ENCODE measurements at regions not wholly inside any gene's neighbourhood (a gene's known extent, or its start where the extent isn't known, plus 50 kb on each side); places are given as distances from the start of the nearest gene placed in this dataset.
A peak's percentile ranks its signal among the peaks of the same experiment; 100 is the strongest.
"Not testable (repeated sequence)": the region's sequence is repeated elsewhere in the genome, so short reads cannot be mapped to it uniquely, and the experiment has no call there.

- no peaks in the 10 kb centered on the region for H3K4me1 ChIP-seq (ENCODE audit: low read depth)
- H3K4me3 ChIP-seq = no peak overlapping the region
- H3K36me3 ChIP-seq (ENCODE audit: low read depth) = no peaks in the 10 kb centered on the region
- intact Hi-C loops (cut with DNase I, micrococcal nuclease) = no loop called here
- no peak for DNase-seq
- TF ChIP-seq CTCF (IDR thresholded peaks at IDR 0.05) = no peak
- ATAC-seq = no peak
- no peaks in the 10 kb centered on the region for H3K9me3 ChIP-seq
Measured at GRCh38 chr2:126042089-126042488, 613.9 kb upstream of the GYPC start.

- DNase-seq = no peak
- no peaks in the 10 kb centered on the region for H3K4me1 ChIP-seq (ENCODE audit: low read depth)
- intact Hi-C loops (cut with DNase I, micrococcal nuclease) = no loop called here
- no peak for ATAC-seq
- no peak overlapping the region for H3K4me3 ChIP-seq
- no peak for TF ChIP-seq CTCF (IDR thresholded peaks at IDR 0.05)
- H3K36me3 ChIP-seq (ENCODE audit: low read depth) = no peaks in the 10 kb centered on the region
- peaks cover 6% of the 10 kb centered on the region for H3K9me3 ChIP-seq
Measured at GRCh38 chr2:126048719-126049118, 607.2 kb upstream of the GYPC start.

- TF ChIP-seq CTCF (IDR thresholded peaks at IDR 0.05) = no peak
- DNase-seq (peak in 1 of 3 donors; percentile 26), ATAC-seq (peak; percentile 66)
- intact Hi-C loops (cut with DNase I, micrococcal nuclease) = no loop called here
- no peaks in the 10 kb centered on the region for H3K36me3 ChIP-seq (ENCODE audit: low read depth)
- H3K4me1 ChIP-seq (ENCODE audit: low read depth) = no peaks in the 10 kb centered on the region
- H3K4me3 ChIP-seq = no peak overlapping the region
- H3K9me3 ChIP-seq = peaks cover 10% of the 10 kb centered on the region
Measured at GRCh38 chr2:126049461-126049860, 606.5 kb upstream of the GYPC start.

GRCh38 chr2:126050991-126051736 lies 604.8 kb upstream of the GYPC start:
- no peaks in the 10 kb centered on the region for H3K4me1 ChIP-seq (ENCODE audit: low read depth)
- DNase-seq = no peak
- intact Hi-C loops (cut with DNase I, micrococcal nuclease) = no loop called here
- H3K36me3 ChIP-seq (ENCODE audit: low read depth) = no peaks in the 10 kb centered on the region
- TF ChIP-seq CTCF (IDR thresholded peaks at IDR 0.05) = no peak
- H3K4me3 ChIP-seq = no peak overlapping the region
- peaks cover 10% of the 10 kb centered on the region for H3K9me3 ChIP-seq
- ATAC-seq = no peak

GRCh38 chr2:126051737-126052240 lies 604.2 kb upstream of the GYPC start:
- H3K4me1 ChIP-seq (ENCODE audit: low read depth); intact Hi-C loops (cut with DNase I, micrococcal nuclease); H3K36me3 ChIP-seq (ENCODE audit: low read depth); DNase-seq; H3K4me3 ChIP-seq; ATAC-seq: not testable (repeated sequence)
- peaks cover 10% of the 10 kb centered on the region for H3K9me3 ChIP-seq

- Histone ChIP-seq H3K4me1 (ENCODE audit: low read depth) (no peaks in the 10 kb centered on the region), H3K9me3 (peaks cover 6% of the 10 kb centered on the region), H3K36me3 (ENCODE audit: low read depth) (no peaks in the 10 kb centered on the region), H3K4me3 (no peak overlapping the region)
- intact Hi-C loops (cut with DNase I, micrococcal nuclease) = no loop called here
- ATAC-seq (no peak), DNase-seq (no peak)
- no peak for TF ChIP-seq CTCF (IDR thresholded peaks at IDR 0.05)
Measured at GRCh38 chr2:126059379-126059778, 596.6 kb upstream of the GYPC start.

Data from mucosa of descending colon (tissue), 3 donors.